ENCODE measurements at regions not wholly inside any gene's neighbourhood (a gene's known extent, or its start where the extent isn't known, plus 50 kb on each side); places are given as distances from the start of the nearest gene placed in this dataset.

DNA sequence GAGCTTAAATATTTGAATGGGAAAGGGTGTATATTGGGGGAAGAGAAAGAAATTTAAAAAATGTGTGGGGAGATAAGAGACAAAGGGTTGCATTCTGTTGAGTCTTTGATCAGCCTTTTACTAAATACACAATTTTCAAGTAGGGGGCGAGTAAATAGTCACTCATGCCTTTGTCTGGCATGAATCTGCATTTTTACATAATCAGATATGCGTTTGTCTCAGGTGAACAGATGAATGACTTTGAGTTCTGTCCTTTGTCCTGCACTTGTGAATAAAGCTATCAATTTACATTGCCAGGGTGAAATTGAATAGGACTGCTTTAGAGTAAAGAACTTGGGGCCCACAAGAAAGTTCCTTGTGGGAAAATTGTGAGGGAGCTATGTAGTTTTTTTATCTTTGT, 523.6 kb upstream of the LUZP2 start:
- DNase-seq, result no peak

DNA sequence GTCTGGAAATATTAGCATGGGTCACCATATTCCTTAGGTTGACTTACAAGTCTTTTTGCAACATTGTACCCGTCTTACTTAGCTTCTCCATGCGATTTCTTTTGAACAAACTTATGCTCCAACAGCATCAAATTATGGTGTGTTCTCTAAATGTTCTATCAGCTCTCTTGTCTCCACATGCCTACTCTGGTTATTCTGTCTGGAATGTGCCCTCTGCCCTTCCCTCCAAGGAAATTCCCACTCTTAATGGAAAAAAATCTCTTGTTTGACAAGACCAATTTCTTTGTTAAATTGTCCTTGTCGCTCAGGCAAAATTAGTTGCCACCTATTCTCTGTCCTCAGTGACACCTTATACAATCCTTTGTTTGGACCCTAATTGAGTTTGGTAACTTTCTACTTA, 522.8 kb upstream of the LUZP2 start:
- no peak for DNase-seq

DNA sequence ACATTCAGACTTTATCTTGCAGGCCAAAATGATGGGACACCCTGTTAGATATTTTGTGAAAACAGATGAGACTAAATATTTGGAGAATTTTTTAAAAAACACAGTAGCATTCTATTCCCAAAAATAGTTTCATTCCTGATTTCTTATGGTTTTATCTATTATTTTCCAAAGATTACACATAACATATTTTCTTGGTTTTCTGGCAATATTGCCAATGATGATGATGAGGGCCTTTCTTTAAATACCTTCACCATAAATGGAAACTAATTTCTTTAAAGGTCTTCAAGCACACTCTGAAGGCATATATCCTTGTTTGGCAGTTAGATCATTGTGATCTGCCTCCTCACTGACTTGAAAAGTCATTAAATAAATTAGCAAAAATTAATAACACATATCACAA, 522.3 kb upstream of the LUZP2 start:
- no peak for DNase-seq

DNA sequence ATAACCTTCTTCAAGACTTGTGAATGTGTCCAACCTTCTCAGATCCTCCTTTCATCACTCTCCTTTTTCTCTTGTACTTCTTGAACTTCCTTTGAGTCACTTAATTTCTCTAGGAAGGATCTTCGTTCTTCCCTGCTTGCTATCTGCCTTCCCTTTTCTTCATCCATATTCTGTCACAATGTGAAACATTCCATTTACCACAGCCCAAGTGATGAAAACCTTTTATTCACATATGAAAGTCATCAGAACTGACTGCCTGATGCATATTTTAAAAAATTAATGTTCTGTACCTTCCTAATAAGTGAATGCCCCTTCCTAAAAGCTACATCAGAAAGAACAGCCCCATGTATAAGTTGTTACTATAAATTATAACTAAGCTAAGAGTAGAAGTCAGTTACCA, 520.4 kb upstream of the LUZP2 start:
- no peak for DNase-seq

DNA sequence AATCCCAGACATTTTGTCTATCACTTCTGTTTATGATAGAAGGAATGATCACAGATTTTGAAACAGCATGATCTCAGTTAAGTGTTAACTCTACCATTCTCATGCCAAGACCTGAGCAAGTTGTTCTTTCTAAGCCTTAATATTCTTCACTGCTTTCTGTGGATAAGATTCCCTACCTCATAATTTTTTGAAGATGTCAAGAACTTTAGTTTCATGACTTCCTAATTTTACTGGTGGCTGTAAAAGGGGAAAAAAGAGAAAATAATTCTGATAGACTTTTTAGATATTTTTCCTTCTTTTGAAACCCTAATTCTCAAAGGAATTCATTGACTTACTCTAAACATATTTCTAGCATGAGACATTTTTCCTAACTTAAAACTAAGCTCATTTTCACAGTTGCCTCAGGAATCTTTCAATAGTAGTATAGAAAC, 520.0 kb upstream of the LUZP2 start:
- DNase-seq, result no peak

DNA sequence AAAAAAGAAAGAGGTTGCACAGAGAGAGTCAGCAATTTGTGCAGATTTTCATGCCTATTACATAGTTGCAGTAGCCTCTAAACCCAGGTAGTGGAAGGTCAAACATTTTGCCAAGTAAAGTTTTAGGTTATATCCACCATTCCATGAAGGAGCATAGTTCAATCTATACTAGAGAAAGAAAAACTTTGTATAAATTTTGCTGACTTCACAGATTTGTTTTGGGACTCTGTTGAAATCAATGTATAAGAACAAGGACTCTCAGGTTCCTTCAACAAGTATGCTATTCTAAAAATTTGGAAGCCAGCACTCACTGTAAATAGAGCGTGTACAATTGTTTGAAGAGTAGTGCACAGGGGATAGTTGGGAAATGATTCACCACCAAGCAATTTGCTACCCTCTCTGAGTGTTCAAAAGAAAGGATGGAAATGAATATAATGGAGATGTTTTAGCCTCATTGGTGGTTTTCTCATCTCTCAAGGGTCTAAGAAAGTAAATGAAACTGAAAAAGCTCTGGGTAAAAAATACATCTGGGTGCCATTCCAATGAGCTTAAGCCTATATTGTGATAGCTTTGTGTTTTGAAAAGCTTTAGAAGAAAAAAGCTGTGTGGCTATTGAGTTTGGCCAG, 508.4 kb upstream of the LUZP2 start:
- no peak for DNase-seq

DNA sequence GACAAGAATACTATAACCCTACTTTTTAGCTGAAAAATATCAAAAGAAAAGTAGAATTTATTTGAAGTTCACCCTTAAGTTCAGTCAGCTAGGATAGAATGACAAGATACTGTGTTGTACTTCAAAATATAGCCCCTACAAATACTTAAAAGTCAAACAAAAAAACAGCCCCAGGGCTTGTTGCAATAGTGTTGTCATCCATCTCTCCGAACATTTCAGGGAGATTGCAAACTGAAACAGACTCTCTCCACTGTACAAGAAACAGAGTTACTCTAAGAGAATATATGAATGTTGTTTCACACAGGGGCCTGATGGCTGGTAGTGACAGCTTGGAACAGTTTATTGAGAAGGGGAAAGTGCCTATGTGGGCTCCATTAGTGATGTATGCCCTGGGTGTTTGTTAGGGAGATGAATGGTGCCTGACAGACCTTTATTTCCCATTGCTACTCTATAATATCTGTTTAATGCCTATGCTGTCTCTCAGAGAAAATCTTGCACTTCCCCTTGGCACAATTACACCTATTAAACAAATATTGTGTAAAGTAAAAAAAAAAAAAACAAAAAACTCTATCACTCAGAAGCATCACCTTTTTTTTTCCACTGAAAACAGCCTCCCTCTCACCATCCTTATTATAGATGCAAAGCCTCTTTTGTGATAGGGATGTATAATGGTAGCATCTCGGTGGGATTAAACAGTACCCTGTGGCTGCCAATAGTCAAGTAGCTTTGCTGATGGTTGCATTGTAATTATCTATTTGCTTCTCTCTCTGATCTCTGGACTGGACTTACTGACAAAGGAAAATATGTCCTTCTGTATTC, 506.3 kb upstream of the LUZP2 start:
- no peak for DNase-seq

DNA sequence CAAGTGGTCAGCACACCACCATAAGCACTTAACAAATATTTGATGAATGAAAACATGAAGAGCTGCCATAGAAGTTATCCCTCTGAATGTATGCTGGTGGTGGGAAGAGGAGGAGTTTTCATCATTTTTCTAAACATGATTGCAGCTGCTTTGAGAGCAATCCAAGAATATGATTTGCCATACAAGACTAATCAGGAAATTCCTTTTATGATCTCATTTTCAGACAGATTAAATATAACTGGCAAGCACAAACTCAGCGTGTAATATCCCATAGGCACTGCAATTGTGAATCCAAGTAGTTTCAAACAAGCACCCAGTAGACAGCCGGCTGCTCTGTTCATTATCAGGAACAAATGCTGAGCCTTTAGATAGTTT, 505.7 kb upstream of the LUZP2 start:
- no peak for DNase-seq

DNA sequence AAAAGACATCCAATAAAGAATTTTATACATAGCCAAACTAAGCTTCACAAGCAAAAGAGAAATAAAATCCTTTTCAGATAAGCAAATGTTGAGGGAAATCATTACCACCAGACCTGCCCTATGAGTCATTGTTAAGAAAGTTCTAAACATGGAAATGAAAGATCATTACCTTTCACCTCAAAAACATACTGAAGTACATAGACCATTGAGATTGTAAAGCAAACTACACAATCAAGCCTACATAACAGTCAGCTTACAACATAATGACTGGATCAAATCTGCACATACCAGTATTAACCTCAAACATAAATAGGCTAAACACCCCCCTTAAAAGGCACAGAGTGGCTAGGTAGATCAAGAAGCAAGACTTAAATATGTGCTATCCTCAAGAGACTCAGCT, 501.0 kb upstream of the LUZP2 start:
- no peak for DNase-seq

DNA sequence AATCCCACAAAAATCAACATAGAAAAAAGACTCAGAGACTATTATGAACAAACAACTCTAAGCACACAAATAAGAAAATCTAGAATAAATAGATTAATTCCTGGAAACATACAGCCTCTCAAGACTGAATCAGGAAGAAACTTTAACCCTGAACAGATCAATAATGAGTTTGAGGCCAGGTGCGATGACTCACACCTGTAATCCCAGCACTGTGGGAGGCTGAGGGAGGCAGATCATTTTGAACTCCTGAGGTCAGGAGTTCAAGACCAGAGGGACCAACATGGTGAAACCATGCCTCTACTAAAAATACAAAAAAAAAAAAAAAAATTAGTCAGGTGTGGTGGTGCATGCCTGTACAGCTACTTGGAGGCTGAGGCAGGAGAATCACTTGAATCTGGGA, 499.5 kb upstream of the LUZP2 start:
- DNase-seq, result no peak

DNA sequence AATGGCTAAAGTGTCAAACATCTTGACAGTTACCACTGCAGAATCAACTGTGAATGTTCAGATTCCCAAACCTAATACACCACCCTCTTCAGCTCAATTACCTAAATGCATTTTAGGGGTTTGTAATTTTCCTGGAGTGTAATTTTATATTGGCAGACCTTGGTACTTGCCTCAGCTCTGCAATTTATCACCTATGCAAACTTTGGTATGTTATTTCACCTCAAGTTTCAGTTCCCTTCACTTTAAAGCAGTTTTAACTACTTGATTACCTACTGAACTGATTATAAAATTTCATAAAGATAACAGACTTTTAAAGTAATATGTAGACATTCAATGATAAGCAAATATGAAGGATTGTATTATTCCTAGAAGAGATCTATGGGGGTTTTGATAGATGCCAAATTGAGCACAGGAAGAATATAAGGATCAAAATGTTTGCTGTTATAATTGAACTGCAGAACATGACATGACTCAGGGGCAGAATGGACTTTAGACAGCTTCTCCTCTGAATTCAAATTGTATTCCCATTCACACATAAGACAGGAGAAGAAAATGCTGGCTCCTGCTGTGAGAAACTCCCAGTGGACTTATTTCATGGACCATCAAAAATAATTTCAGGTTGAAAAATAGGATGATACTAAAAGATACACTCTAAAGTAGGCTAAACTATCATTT, 491.5 kb upstream of the LUZP2 start:
- no peak for DNase-seq

DNA sequence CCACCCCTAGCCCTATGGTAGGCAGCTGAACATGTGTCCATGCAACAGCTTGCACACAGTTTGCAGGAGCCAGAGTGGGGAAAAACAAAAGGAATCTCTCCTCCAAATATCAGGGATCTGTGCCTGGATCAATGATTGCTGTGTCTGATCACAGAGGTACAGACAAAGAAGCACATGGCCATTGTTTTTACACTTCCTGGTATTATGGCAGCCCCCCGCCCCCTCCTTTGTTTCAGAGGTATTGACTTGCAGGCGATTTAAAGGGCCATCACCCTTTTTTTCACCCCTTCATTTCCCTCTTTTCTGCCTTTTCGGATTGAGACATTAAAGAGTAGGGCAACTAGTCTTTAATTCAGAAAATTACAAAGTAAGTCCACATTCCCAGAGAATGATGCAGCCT, 453.0 kb upstream of the LUZP2 start:
- no peak for DNase-seq

DNA sequence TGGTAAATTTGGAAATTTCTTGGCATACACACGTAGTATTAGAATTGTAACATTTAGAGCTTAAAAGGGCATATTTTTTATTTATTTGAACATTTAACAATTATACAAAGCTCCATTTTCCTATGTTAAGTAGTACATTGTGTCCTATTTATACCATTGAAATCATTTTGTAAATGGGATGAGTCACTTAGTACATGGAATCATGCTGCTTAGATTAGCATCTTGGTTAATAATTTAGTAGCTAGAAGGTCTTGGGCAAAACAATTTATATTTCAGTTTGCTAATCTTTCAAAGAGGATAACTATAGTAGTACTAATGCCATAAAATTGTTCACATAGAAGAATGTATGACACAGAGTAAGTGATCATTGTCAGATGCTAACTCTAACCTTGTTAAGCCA, 450.1 kb upstream of the LUZP2 start:
- no peak for DNase-seq

DNA sequence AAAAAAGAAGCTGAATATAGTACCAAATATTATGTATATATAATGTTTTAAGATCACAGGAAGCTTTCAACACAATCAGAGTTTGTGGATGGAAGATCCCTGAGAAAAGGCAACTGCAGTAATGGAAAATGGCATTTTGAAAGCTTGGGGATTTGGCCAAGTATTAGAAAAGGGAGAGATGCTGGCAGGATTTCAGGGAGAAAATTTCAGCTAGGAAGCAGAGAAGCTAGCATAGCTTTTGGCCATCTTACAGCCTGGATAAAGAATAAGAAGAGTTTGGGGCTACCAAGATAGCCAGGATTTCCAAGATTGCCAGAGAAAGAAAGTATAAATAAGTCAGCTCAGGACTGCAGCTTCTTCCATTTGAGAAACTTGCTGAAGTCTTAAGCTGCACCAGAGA, 440.8 kb upstream of the LUZP2 start:
- DNase-seq, result no peak

DNA sequence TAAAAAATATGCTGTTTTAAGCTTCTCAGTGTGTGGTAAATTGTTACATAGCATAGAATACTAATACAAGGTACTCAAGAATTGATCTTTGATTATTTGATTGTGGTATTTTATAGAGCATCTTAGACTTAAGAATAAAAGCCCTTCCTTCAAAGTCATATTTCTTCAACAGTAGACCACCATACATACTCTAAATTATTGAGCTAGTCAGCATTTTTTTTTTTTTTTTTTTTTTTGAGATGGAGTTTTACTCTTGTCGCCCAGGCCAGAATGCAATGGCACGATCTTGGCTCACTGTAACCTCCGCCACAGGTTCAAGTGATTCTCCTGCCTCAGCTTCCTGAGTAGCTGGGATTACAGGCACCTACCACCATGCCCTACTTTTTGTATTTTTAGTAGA, 436.7 kb upstream of the LUZP2 start:
- no peak for DNase-seq

DNA sequence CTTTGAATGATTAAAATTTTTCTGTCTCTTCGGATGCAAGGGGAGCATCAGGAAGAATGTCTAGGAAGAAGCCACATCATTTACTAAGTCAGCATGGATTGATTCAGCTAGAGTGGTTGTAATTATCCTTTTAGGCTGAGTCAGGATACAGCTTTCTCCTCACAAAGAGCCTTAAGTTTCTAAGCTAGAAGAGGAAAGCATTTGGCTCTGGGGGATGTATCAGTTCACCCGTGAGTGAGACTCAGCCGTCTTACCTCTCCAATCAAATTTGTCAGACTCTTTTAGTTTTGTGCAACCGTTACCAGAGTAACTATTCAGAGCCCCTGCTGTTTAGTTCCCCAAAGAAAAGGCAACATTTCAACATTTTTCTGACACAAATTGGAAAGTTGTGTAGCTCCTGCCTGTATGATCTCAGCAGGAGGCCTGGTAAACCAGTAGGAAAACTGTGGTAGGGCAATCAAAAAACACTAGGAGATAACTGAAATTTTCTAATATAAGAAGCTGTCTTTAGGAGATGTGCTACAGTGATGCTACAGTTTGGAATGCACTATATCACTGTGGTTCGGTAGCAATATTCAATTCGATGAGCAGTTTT, 432.4 kb upstream of the LUZP2 start:
- no peak for DNase-seq

DNA sequence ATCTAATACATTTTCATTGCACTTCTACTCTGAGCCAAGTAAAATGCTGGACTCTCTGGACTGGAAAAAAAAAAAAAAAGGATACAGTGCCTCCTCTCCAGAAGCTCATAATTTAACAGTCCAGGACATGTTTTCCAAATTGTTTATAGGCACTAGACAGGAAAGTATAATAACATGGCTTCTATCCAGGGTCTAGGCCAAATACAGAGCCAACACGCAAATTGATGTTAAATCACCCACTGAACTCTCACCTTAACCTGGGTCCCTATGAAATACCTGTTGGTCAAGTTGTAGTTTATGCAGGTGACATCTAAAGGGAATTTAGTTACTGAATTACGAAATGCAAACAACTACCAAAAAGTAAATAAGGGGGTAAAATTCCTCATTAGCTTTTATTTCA, 428.7 kb upstream of the LUZP2 start:
- DNase-seq, result no peak

DNA sequence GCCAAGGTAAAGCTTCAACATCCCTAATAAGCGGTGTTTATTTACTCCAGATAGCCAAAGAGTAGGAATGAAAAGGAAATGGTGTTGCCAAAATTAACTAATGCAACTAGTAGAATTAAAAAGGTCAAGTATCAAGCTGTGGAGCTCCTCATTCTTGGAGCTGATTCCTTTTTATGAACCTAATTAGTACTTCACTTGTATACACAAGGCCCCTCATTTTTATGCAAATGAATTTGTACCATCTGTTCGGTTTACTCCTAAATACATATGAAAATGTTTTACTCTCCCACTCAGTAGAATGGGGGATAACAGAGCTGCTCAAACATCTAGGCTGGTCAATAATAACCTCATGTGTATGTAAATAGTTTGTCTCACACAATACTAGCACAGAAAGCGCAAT, 426.4 kb upstream of the LUZP2 start:
- DNase-seq, result no peak

DNA sequence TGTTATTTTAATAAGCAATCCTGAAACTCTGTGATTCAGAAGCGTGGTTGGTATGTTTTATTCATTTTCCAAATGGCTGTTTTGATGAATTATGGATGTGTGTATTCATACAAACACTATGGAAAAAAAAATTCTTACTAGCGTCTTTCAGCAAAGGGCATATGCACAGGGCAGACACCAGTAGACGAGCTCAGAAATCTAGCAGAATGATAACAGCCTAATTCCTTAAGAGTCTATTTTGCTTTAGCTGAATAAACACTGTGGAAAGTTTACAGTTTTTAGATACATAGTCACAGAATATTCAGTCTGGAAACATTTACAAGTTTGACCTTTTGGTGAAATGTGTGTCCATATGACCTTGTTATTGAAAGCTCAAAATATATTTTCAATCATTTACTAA, 418.8 kb upstream of the LUZP2 start:
- DNase-seq, result no peak

DNA sequence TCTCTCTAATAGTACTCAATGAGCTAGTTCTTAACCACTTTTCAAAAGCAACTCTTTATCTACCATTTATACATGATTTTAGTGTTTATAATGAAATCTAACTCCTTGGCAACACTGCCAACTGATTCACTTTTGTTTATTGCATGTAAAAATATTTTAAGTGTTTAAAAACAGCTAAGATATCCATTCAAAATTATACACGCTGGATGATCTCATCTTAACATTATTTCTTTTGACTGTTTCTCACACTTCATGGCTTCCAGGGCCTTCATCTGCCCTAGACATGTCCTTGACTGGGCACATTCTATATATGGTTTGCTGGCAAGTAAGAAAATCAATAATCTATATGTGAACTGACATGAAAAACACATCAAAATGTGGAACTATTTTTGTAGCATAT, 414.6 kb upstream of the LUZP2 start:
- no peak for DNase-seq

DNA sequence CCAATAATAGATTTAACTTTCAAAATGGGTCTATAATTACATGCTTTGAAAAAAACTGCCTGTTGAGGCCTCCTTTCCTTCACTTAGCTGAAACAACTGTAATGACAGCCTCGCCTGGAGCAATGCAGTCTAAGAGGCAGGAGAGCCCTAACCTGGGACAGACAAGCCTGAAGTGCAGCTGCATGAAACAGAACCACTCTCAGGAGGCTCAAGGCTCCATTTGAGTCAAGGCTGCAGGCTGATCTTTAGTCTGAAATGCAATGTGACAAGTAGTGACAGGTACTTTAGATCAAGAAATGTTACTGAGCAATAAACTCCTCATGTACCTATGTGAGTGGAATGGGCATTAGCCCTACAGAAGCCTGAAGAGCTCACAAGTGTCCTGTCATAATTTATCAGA, 414.0 kb upstream of the LUZP2 start:
- DNase-seq, result no peak

DNA sequence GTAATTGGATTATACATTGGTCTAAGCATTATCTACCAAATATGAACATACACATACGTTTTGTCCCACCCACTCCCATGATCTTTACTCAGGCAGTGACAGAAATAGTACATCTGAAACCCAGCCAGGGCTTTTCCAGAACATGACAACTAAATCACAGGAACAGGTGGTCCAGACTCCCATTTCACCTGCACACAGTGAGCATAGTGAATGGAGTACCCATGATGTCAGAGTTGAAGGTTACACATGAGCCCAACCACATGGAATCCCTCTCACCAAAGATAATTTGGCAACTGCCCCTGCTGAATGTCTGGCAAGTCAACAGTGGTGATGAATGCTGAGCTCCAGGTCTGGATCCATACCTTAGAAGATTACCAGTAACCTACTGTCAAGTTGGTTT, 411.9 kb upstream of the LUZP2 start:
- peak; percentile 33 for DNase-seq

DNA sequence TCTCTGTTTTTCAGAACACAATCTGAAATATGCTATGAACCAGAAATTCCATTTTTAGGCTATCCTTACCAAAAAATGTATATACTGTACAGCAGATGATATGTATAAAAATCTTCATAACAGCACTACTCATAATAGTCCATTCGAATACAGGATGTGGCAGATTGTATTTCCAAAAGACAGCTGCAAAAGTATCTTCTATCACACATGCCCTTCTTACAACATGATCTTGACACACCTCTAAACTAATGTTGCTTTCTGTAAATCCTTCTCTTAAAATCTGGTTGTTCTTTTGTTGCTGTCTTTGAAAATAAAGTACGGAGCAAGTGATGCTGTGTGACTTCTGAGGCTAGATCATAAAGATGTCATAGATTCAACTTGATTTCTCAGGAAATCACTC, 409.9 kb upstream of the LUZP2 start:
- DNase-seq, result peak; percentile 11

DNA sequence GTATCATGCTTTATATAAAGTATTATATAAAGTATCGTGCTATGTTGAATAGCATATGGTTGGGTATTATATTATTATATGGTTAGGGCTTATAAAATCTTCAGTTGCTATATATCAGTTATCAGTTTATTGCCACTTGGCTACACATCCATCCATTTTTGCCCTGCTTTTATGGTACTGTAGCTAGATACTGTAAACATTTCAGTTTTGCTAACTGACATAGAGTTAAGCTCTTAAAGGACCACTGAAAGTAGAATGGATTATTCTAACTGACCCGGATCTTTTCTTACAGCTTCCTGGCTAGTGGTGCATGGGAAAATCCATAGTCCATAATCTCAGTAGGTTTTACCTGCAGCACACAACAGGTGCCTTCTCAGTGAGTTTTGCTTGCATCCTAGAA, 405.3 kb upstream of the LUZP2 start:
- DNase-seq, result no peak
